Breast epithelium (tissue), 4 donors: ENCODE measurements at regions not wholly inside any gene's neighbourhood (a gene's known extent, or its start where the extent isn't known, plus 50 kb on each side); places are given as distances from the start of the nearest gene placed in this dataset.

ENCODE experiments used
- DNase-seq, 2 donors: peaks; one replicate each; pipeline ENCODE4 v3.0.0-alpha.2; 2019; ENCODE audit warnings: low spot score in 2 of 2
- H3K27ac ChIP-seq, 2 donors: fragments of 200-600 bp; sonication (generic) in 1 of 2; one replicate each; pipeline ENCODE4 v1.5.1; 2016 to 2019; ENCODE audit warnings: mild to moderate bottlenecking in 1 of 2
- H3K27me3 ChIP-seq, 2 donors: fragments of 200-600 bp; sonication (generic) in 1 of 2; one replicate each; pipeline versions ENCODE4 v1.5.1 to v1.6.0; 2017 to 2019; ENCODE audit warnings: control low read depth in 1 of 2, mild to moderate bottlenecking in 1 of 2
- H3K36me3 ChIP-seq: fragments of 200-600 bp; one replicate; pipeline ENCODE4 v1.5.1; 2019
- H3K4me1 ChIP-seq, 2 donors: fragments of 200-600 bp; sonication (generic); one replicate each; pipeline ENCODE4 v1.5.1; 2016 to 2019; ENCODE audit warnings: control low read depth in 1 of 2
- H3K4me3 ChIP-seq, 3 donors: fragments of 200-600 bp; sonication (generic); 1 replicate in 2 of 3; 2 replicates in 1 of 3; pipeline ENCODE4 v1.5.1; 2016 to 2019; ENCODE audit warnings: mild to moderate bottlenecking in 3 of 3, moderate library complexity in 2 of 3
- H3K9me3 ChIP-seq, 2 donors: fragments of 200-600 bp; sonication (generic) in 1 of 2; one replicate each; pipeline ENCODE4 v1.5.1; 2016 to 2019; ENCODE audit warnings: control low read depth in 1 of 2
- POLR2A ChIP-seq: fragments of 450-650 bp; IDR thresholded peaks from one replicate; pipeline ENCODE4 v1.6.1; 2016; ENCODE audit warnings: antibody characterized with exemption, mild to moderate bottlenecking, moderate library complexity
- POLR2AphosphoS5 ChIP-seq, 3 donors: sonication (generic); formaldehyde crosslinking; IDR thresholded peaks; one replicate each; pipeline ENCODE4 v1.6.1; 2017; ENCODE audit warnings: antibody characterized with exemption in 3 of 3
- intact Hi-C: fragments of 100-400 bp; cut with DNase I; formaldehyde crosslinking; loops from one replicate; pipeline ENCODE4 v1.15.1; 2023; ENCODE audit warnings: low total_unique reads
- TF ChIP-seq, protein P1 (sequence below), 3 donors: fragments of 450-650 bp; IDR thresholded peaks; one replicate each; pipeline ENCODE4 v1.5.1; 2016 to 2017; ENCODE audit warnings: antibody characterized with exemption in 3 of 3, mild to moderate bottlenecking in 3 of 3, moderate library complexity in 3 of 3

GRCh38 chr3:34037260-34037659 lies 238.8 kb downstream of the PDCD6IP start:
- Histone ChIP-seq H3K9me3 (no peaks in the 10 kb centered on the region), H3K27me3 (no peaks in the 10 kb centered on the region), H3K4me3 (no peak overlapping the region), H3K36me3 (no peaks in the 10 kb centered on the region), H3K27ac (no peak overlapping the region), H3K4me1 (no peaks in the 10 kb centered on the region)
- TF ChIP-seq, protein P1, sequence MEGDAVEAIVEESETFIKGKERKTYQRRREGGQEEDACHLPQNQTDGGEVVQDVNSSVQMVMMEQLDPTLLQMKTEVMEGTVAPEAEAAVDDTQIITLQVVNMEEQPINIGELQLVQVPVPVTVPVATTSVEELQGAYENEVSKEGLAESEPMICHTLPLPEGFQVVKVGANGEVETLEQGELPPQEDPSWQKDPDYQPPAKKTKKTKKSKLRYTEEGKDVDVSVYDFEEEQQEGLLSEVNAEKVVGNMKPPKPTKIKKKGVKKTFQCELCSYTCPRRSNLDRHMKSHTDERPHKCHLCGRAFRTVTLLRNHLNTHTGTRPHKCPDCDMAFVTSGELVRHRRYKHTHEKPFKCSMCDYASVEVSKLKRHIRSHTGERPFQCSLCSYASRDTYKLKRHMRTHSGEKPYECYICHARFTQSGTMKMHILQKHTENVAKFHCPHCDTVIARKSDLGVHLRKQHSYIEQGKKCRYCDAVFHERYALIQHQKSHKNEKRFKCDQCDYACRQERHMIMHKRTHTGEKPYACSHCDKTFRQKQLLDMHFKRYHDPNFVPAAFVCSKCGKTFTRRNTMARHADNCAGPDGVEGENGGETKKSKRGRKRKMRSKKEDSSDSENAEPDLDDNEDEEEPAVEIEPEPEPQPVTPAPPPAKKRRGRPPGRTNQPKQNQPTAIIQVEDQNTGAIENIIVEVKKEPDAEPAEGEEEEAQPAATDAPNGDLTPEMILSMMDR (IDR thresholded peaks at IDR 0.05) = no peak
- no peak for DNase-seq
- intact Hi-C loops = no loop called here

DNA sequence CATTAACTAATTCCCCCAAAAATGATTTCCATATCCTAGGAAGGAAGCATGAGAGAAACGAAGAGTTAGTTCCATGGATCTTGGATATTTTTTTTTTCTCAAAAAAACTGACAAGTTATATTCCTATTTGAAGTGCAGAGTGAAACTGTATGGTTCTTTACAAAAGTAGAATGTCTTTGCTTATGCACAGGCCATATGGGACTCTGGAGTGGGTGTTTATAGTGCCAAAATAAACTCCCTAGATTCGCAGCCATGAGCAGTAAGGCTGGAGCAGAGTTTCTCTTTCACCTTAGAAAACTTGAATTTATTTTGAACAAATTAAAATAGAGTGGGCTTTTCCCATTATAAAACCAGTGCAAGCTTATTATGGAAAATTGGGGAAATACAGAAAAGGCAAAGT lies 239.7 kb downstream of the PDCD6IP start:
- no peak for DNase-seq
- Histone ChIP-seq H3K9me3 (no peaks in the 10 kb centered on the region), H3K4me3 (no peak overlapping the region), H3K4me1 (no peaks in the 10 kb centered on the region), H3K27me3 (no peaks in the 10 kb centered on the region), H3K36me3 (no peaks in the 10 kb centered on the region), H3K27ac (no peak overlapping the region)
- intact Hi-C loops = no loop called here
- TF ChIP-seq POLR2AphosphoS5 (IDR thresholded peaks at IDR 0.05) = no peak
- TF ChIP-seq, protein P1 (IDR thresholded peaks at IDR 0.05) = no peak
- no peak for TF ChIP-seq POLR2A

GRCh38 chr3:34046154-34046553 lies 247.7 kb downstream of the PDCD6IP start:
- no peaks in the 10 kb centered on the region for H3K9me3 ChIP-seq
- H3K36me3 ChIP-seq = no peaks in the 10 kb centered on the region
- H3K27ac ChIP-seq = no peak overlapping the region
- intact Hi-C loops = loop anchor here (2.0 kb wide), 1 partner anchor 17 kb away; no protein-coding TSS in a partner anchor
- no peaks in the 10 kb centered on the region for H3K27me3 ChIP-seq
- H3K4me3 ChIP-seq = no peak overlapping the region
- H3K4me1 ChIP-seq = no peaks in the 10 kb centered on the region
- DNase-seq = no peak
- TF ChIP-seq POLR2AphosphoS5 (IDR thresholded peaks at IDR 0.05) (no peak), POLR2A (no peak)
- TF ChIP-seq, protein P1 (IDR thresholded peaks at IDR 0.05) = no peak

DNA sequence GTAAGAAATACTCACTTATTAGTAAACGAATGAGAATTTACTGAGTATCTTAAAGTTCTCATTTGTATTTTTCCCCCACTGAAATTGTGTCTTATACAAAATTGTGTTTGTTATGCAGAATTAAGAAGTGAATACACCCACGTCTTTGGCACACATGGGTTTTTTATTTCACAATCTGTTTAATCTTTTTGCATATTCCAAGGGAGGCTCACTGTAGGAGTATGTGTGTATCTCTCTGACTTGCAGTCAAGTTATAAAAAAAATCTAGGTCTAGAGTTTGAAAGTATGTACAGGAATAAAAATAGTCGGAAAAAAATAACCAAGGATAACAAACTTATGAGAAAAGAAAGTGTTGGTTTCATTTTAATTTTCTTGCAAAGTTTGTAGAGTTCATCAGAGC lies 255.2 kb downstream of the PDCD6IP start:
- H3K4me3 ChIP-seq = no peak overlapping the region

DNA sequence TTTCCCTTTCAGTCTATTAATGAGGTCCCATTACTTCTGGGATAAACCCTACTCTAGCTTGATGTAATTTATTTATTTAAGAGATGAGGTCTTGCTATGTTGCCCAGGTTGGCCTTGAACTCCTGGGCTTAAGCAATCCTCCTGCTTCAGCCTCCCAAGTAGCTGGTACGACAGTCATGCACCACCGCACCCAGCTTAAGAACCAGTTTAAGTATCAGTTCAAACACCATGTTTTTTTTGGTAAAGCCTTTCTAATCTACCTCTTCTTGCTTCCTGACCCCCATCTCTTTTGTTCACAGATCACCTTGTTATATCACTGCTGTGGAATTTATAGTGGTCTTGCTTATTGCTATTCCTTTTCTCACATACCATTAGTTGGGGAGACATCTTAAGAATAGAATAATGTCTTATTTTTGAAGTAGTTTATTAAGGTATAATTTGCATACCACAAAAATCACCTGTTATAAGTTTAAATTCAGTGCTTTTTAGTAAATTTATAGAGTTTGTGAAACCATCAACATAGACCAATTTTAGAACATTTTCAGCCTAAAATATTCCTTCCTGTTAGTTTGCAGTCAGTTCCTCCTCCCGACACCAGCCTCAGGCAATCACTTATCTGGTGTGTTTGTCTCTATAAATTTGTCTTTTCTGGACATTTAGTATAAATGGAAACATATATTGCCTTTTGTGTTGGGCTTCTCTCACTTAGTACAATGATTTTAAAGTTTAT lies 257.9 kb downstream of the PDCD6IP start:
- H3K4me1 ChIP-seq = no peaks in the 10 kb centered on the region

More for the DNA sequence above, 255.2 kb downstream of the PDCD6IP start:
- TF ChIP-seq POLR2AphosphoS5 (IDR thresholded peaks at IDR 0.05) = no peak
- no peaks in the 10 kb centered on the region for H3K9me3 ChIP-seq
- no peaks in the 10 kb centered on the region for H3K36me3 ChIP-seq
- no peak overlapping the region for H3K27ac ChIP-seq
- DNase-seq = no peak
- intact Hi-C loops = no loop called here
- H3K27me3 ChIP-seq = no peaks in the 10 kb centered on the region
- no peaks in the 10 kb centered on the region for H3K4me1 ChIP-seq

More for the DNA sequence above, 257.9 kb downstream of the PDCD6IP start:
- H3K9me3 ChIP-seq = no peaks in the 10 kb centered on the region
- H3K36me3 ChIP-seq = no peaks in the 10 kb centered on the region
- no peak overlapping the region for H3K4me3 ChIP-seq
- no peak for DNase-seq
- intact Hi-C loops = no loop called here
- no peak for TF ChIP-seq POLR2A
- TF ChIP-seq, protein P1 (IDR thresholded peaks at IDR 0.05) = no peak
- no peak for TF ChIP-seq POLR2AphosphoS5 (IDR thresholded peaks at IDR 0.05)
- H3K27ac ChIP-seq = no peak overlapping the region
- H3K27me3 ChIP-seq = no peaks in the 10 kb centered on the region
